ENCODE measurements at regions not wholly inside any gene's neighbourhood (a gene's known extent, or its start where the extent isn't known, plus 50 kb on each side); places are given as distances from the start of the nearest gene placed in this dataset.
"Not testable (repeated sequence)": the region's sequence is repeated elsewhere in the genome, so short reads cannot be mapped to it uniquely, and the experiment has no call there.

DNA sequence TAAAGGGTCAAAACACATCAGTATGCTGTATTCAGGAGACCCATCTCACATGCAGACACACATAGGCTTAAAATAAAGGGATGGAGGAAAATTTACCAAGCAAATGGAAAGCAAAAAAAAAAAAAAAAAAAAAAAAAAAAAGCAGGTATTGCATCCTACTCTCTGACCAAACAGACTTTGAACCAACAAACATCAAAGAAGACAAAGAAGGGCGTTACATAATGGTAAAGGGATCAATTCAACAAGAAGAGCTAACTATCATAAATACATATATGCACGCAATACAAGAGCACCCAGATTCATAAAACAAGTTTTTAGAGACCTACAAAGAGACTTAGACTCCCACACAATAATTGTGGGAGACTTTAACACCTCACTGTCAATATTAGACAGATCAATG is 253.7 kb upstream of the ACO1 start:
- H3K9me1 ChIP-seq (ENCODE audit: insufficient read depth, low read length); H4K8ac ChIP-seq (ENCODE audit: low read depth in 2 of 2, low read length in 2 of 2); H3K4ac ChIP-seq (ENCODE audit: low read depth, low read length); H2BK20ac ChIP-seq (ENCODE audit: low read depth, low read length); H3K56ac ChIP-seq (ENCODE audit: extremely low read depth, insufficient read depth, low read length); H4K5ac ChIP-seq (ENCODE audit: low read depth, low read length); H2AFZ ChIP-seq (replicated peaks; ENCODE audit: low read length, poor library complexity); H3K23ac ChIP-seq (ENCODE audit: low read depth, low read length); dilution Hi-C loops (cut with HindIII; ENCODE audit: low sequenced_read_pairs, unreplicated experiment); POLR2A ChIA-PET (ENCODE audit: unreplicated experiment); H3K79me1 ChIP-seq (ENCODE audit: low read depth in 1 of 2, low read length in 2 of 2); H2BK5ac ChIP-seq (ENCODE audit: low read depth, low read length, poor library complexity, severe bottlenecking); H3K9ac ChIP-seq (ENCODE audit: low read depth, low read length); intact Hi-C loops (cut with micrococcal nuclease); H4K20me1 ChIP-seq (ENCODE audit: insufficient read depth, low read length); H3K9me3 ChIP-seq (ENCODE audit: control insufficient read depth, insufficient read depth, low read length); H2AK9ac ChIP-seq (replicated peaks; ENCODE audit: low read depth, low read length, poor library complexity); H4K91ac ChIP-seq (ENCODE audit: insufficient read depth, low read depth, low read length); H3K36me3 ChIP-seq (ENCODE audit: control insufficient read depth, insufficient read depth, low read length); H3K27me3 ChIP-seq (ENCODE audit: control insufficient read depth, insufficient read depth, low read length); BruUV-seq (replicated peaks); H2AK5ac ChIP-seq (ENCODE audit: low read depth, low read length); H3K4me2 ChIP-seq (ENCODE audit: low read depth, low read length); H3K4me3 ChIP-seq (ENCODE audit: insufficient read depth, low read depth, low read length); H2BK15ac ChIP-seq (ENCODE audit: low read depth, low read length); H3K4me1 ChIP-seq (ENCODE audit: control insufficient read depth, insufficient read depth, low read length); DNase-seq; H3K27ac ChIP-seq (ENCODE audit: insufficient read depth, low read length); H3K14ac ChIP-seq (replicated peaks; ENCODE audit: low read depth, low read length); H3K18ac ChIP-seq (ENCODE audit: low read depth, low read length); H2BK120ac ChIP-seq (ENCODE audit: low read depth, low read length); in situ Hi-C loops (cut with MboI; ENCODE audit: low sequenced_read_pairs); ATAC-seq (ENCODE audit: low read depth); CTCF ChIA-PET: not testable (repeated sequence)
- WGBS, 2 experiments (ENCODE audit: extremely low coverage in 2 of 2, insufficient read length in 1 of 2): no CpG with 5 or more reads among the region's 2 CpGs
